K562 (cell line): ENCODE measurements at regions not wholly inside any gene's neighbourhood (a gene's known extent, or its start where the extent isn't known, plus 50 kb on each side); places are given as distances from the start of the nearest gene placed in this dataset.

Experiments used
- ATAC-seq: fragments of 200-7000 bp; cut with Tn5 transposase; 3 replicates; pipeline ENCODE4 v1.9.1; 2020; ENCODE audit warnings: moderate library complexity
- BruUV-seq: library from RNA; stranded (reverse); fragments of 400-500 nt; replicated peaks from 2 replicates; lab custom pipeline; 2021; lab: Mats Ljungman, UMichigan
- CTCF ChIA-PET: fragments of 300-600 bp; formaldehyde crosslinking; extraction: SDS; loops from one replicate; lab custom pipeline; 2021; ENCODE audit warnings: low intra/inter-chr PET ratio; lab: Yijun Ruan, JAX
- POLR2A ChIA-PET: fragments of 300-600, 350-650 bp; sonication (Branson Sonifier 250); formaldehyde crosslinking; extraction: SDS; loops from one replicate; lab custom pipeline; 2021; ENCODE audit warnings: antibody characterized with exemption, inconsistent platforms; lab: Yijun Ruan, JAX
- DNase-seq, 4 experiments: peaks; one replicate each; pipeline versions ENCODE4 v3.0.0 to v3.0.0-alpha.2; 2011 to 2018; ENCODE audit warnings: low spot score in 3 of 4, mixed read lengths in 3 of 4; ENCODE audit errors: extremely low read depth in 1 of 4
- FAIRE-seq: peaks from 2 replicates; lab custom pipeline; 2011; peaks lifted over from hg19 to GRCh38; lab: Jason Lieb, UNC
- H2AFZ ChIP-seq: 2 replicates; pipeline ENCODE4 v1.6.0; 2011; ENCODE audit warnings: low read depth, low read length, control low read depth, inconsistent platforms
- H3K27ac ChIP-seq: fragments of 200-600 bp; 3 replicates; pipeline ENCODE4 v1.8.0; 2011; ENCODE audit warnings: low read depth, mild to moderate bottlenecking, control low read depth, inconsistent platforms, low read length, moderate library complexity, mixed read lengths; ENCODE audit errors: extremely low read depth
- H3K27me3 ChIP-seq, 2 experiments: fragments of 300-600 bp in 1 of 2; 2 replicates in 1 of 2; 3 replicates in 1 of 2; pipeline versions ENCODE4 v1.6.0 to v1.8.0; 2011; ENCODE audit warnings: inconsistent platforms in 2 of 2, low read length in 2 of 2, mild to moderate bottlenecking in 1 of 2, mixed read lengths in 1 of 2, moderate library complexity in 1 of 2; ENCODE audit not compliant: control insufficient read depth in 2 of 2, insufficient read depth in 2 of 2
- H3K36me3 ChIP-seq: fragments of 300-600 bp; 3 replicates; pipeline ENCODE4 v1.8.0; 2011; ENCODE audit warnings: mild to moderate bottlenecking, low read length, inconsistent platforms; ENCODE audit not compliant: control insufficient read depth, insufficient read depth
- H3K4me1 ChIP-seq, 2 experiments: fragments of 200-600 bp in 1 of 2; replicated peaks in 1 of 2; 2 replicates in 1 of 2; 3 replicates in 1 of 2; pipeline versions ENCODE4 v1.5.1 to v1.8.0; 2011; ENCODE audit warnings: inconsistent platforms in 2 of 2, low read length in 2 of 2, mild to moderate bottlenecking in 1 of 2, mixed read lengths in 1 of 2, moderate library complexity in 1 of 2; ENCODE audit not compliant: control insufficient read depth in 2 of 2, insufficient read depth in 2 of 2
- H3K4me2 ChIP-seq: 2 replicates; pipeline ENCODE4 v1.6.1; 2011; ENCODE audit warnings: low read length, control low read depth, inconsistent platforms, mixed read lengths; ENCODE audit not compliant: insufficient read depth
- H3K4me3 ChIP-seq: fragments of 200-600 bp; sonication (generic), shearing (Covaris generic); 2 replicates; pipeline ENCODE4 v1.5.1; 2016; ENCODE audit warnings: control low read depth, inconsistent platforms
- H3K79me2 ChIP-seq: fragments of 200-600 bp; 3 replicates; pipeline ENCODE4 v1.8.0; 2011; ENCODE audit warnings: low read length, inconsistent platforms; ENCODE audit not compliant: control insufficient read depth, insufficient read depth
- H3K9ac ChIP-seq, 2 experiments: 2 replicates each; pipeline versions ENCODE4 v1.6.0 to v1.6.1; 2011; ENCODE audit warnings: low read depth in 2 of 2, low read length in 2 of 2, control low read depth in 1 of 2, inconsistent platforms in 1 of 2, mild to moderate bottlenecking in 1 of 2, mixed read lengths in 1 of 2; ENCODE audit not compliant: insufficient read depth in 1 of 2
- H3K9me1 ChIP-seq: one replicate; pipeline ENCODE4 v1.6.0; 2011; ENCODE audit warnings: inconsistent platforms, mild to moderate bottlenecking, low read length, moderate library complexity; ENCODE audit not compliant: control insufficient read depth, insufficient read depth
- H3K9me3 ChIP-seq: replicated peaks from 2 replicates; pipeline ENCODE4 v1.5.1; 2011; ENCODE audit warnings: low read depth, low read length, inconsistent platforms; ENCODE audit not compliant: control insufficient read depth, insufficient read depth
- H4K20me1 ChIP-seq: replicated peaks from 2 replicates; pipeline ENCODE4 v1.6.1; 2011; ENCODE audit warnings: low read length, inconsistent platforms, mixed read lengths; ENCODE audit not compliant: control insufficient read depth, insufficient read depth
- ARID3B ChIP-seq: fragments of 250-450 bp; sonication (Bioruptor Pico); IDR thresholded peaks from 2 replicates; pipeline ENCODE4 v1.4.0; 2020; ENCODE audit warnings: borderline replicate concordance
- BCOR ChIP-seq: fragments of 450-650 bp; IDR thresholded peaks from 2 replicates; pipeline ENCODE4 v1.6.1; 2016
- CGGBP1 ChIP-seq: fragments of 250-450 bp; sonication (Bioruptor Pico); IDR thresholded peaks from 2 replicates; pipeline ENCODE4 v1.9.0; 2021; ENCODE audit warnings: mild to moderate bottlenecking
- MGA ChIP-seq: fragments of 450-650 bp; IDR thresholded peaks from 2 replicates; pipeline ENCODE4 v1.6.1; 2016; ENCODE audit warnings: mild to moderate bottlenecking, moderate library complexity
- RFX5 ChIP-seq: IDR thresholded peaks from 2 replicates; pipeline ENCODE4 v1.6.1; 2011; ENCODE audit warnings: low read depth, mild to moderate bottlenecking, improper control_type of control experiment, low read length
- STAT6 ChIP-seq: sonication (generic); formaldehyde crosslinking; IDR thresholded peaks from 2 replicates; pipeline ENCODE4 v1.8.1; 2023; ENCODE audit warnings: mild to moderate bottlenecking, missing genetic modification reagents
- WGBS: fragments of 100-300 bp; shearing (Covaris generic); methylation state at CpG from one replicate; pipeline ENCODE4 v1.1.6; 2016; ENCODE audit warnings: low coverage, mixed read lengths; ENCODE audit not compliant: insufficient coverage; ENCODE audit errors: missing lambda C conversion rate; 5-methylcytosine and 5-hydroxymethylcytosine counted together
- in situ Hi-C: fragments of 300-500 bp; cut with MboI; formaldehyde crosslinking; loops from 4 replicates; pipeline ENCODE4 v1.15.0; 2018; ENCODE audit warnings: inconsistent platforms, mixed read lengths
- intact Hi-C: fragments of 100-400 bp; cut with micrococcal nuclease; formaldehyde crosslinking; loops from 2 replicates; pipeline ENCODE4 v1.14.2; 2022

- Histone ChIP-seq H3K4me3 (no peak overlapping the region), H3K4me1 (no peaks in the 10 kb centered on the region), H3K9ac (no peak overlapping the region), H3K79me2 (no peaks in the 10 kb centered on the region), H3K9me3 (no peaks in the 10 kb centered on the region), H3K4me2 (no peak overlapping the region), H2AFZ (no peak overlapping the region), H4K20me1 (no peaks in the 10 kb centered on the region), H3K27me3 (no peaks in the 10 kb centered on the region), H3K9me1 (no peaks in the 10 kb centered on the region), H3K36me3 (no peaks in the 10 kb centered on the region), H3K27ac (no peak overlapping the region)
- WGBS: under 1% methylated on average over 12 of the region's 12 CpGs
- DNase-seq (no peak), ATAC-seq (no peak), FAIRE-seq (no peak)
- POLR2A ChIA-PET: no interaction called here
- in situ Hi-C loops (no loop called here), intact Hi-C loops (no loop called here)
- BruUV-seq: no TSS peak
- CTCF ChIA-PET: no interaction called here
- TF ChIP-seq ARID3B (CRISPR knock-in tag) (no peak), STAT6 (CRISPR knock-in tag) (no peak), RFX5 (no peak), CGGBP1 (CRISPR knock-in tag) (no peak), MGA (no peak), BCOR (no peak)
Observed at GRCh38 chr6:133132466-133132971, 108.6 kb upstream of the EYA4 start.
